CD8-positive, alpha-beta memory T cell (primary cell): ENCODE measurements at regions not wholly inside any gene's neighbourhood (a gene's known extent, or its start where the extent isn't known, plus 50 kb on each side); places are given as distances from the start of the nearest gene placed in this dataset.
A peak's percentile ranks its signal among the peaks of the same experiment; 100 is the strongest.
"Not testable (repeated sequence)": the region's sequence is repeated elsewhere in the genome, so short reads cannot be mapped to it uniquely, and the experiment has no call there.

Source experiments
- CTCF ChIA-PET: fragments of 350-600 bp; sonication (Branson Sonifier 250); formaldehyde crosslinking; loops from one replicate; lab custom pipeline; 2021; ENCODE audit warnings: antibody characterized with exemption; lab: Charles Lee
- POLR2A ChIA-PET: fragments of 350-600 bp; sonication (Branson Sonifier 250); formaldehyde crosslinking; loops from one replicate; lab custom pipeline; 2021; ENCODE audit warnings: antibody characterized with exemption; lab: Charles Lee
- DNase-seq, 5 donors: peaks; one replicate each; pipeline versions ENCODE4 v3.0.0 to v3.0.0-alpha.2; 2020 to 2022; ENCODE audit warnings: mixed read lengths in 1 of 5
- H3K27ac ChIP-seq: one replicate; pipeline ENCODE4 v1.7.0; 2013; ENCODE audit warnings: low read depth, mild to moderate bottlenecking, low read length, moderate library complexity
- H3K27me3 ChIP-seq: 2 replicates; pipeline ENCODE4 v1.7.0; 2013; ENCODE audit warnings: low read length, mild to moderate bottlenecking; ENCODE audit not compliant: insufficient read depth, poor library complexity, severe bottlenecking
- H3K36me3 ChIP-seq: 2 replicates; pipeline ENCODE4 v1.7.0; 2013; ENCODE audit warnings: mild to moderate bottlenecking, low read length, moderate library complexity; ENCODE audit not compliant: insufficient read depth
- H3K4me1 ChIP-seq: 2 replicates; pipeline ENCODE4 v1.7.0; 2013; ENCODE audit warnings: mild to moderate bottlenecking, low read length, moderate library complexity; ENCODE audit not compliant: insufficient read depth
- H3K4me3 ChIP-seq: 2 replicates; pipeline ENCODE4 v1.7.0; 2013; ENCODE audit warnings: mild to moderate bottlenecking, low read length
- H3K9me3 ChIP-seq: 2 replicates; pipeline ENCODE4 v1.7.0; 2013; ENCODE audit warnings: mild to moderate bottlenecking, low read length
- H3K27ac Mint-ChIP-seq, 8 donors: one replicate each; pipeline ENCODE4 v1.8.0; 2020 to 2021; ENCODE audit warnings: mixed read lengths in 8 of 8, mild to moderate bottlenecking in 6 of 8, inconsistent platforms in 3 of 8, moderate library complexity in 3 of 8
- H3K27me3 Mint-ChIP-seq, 2 donors: one replicate each; pipeline ENCODE4 v1.8.0; 2020 to 2021; ENCODE audit warnings: mixed read lengths in 2 of 2, mild to moderate bottlenecking in 1 of 2, moderate library complexity in 1 of 2
- H3K36me3 Mint-ChIP-seq, 3 donors: one replicate each; pipeline ENCODE4 v1.8.0; 2020 to 2021; ENCODE audit warnings: mixed read lengths in 3 of 3, inconsistent platforms in 1 of 3, mild to moderate bottlenecking in 1 of 3
- H3K4me1 Mint-ChIP-seq, 3 donors: one replicate each; pipeline ENCODE4 v1.8.0; 2020 to 2021; ENCODE audit warnings: mixed read lengths in 3 of 3, inconsistent platforms in 1 of 3, mild to moderate bottlenecking in 1 of 3
- H3K4me3 Mint-ChIP-seq, 7 donors: one replicate each; pipeline ENCODE4 v1.8.0; 2020 to 2021; ENCODE audit warnings: mixed read lengths in 7 of 7, mild to moderate bottlenecking in 6 of 7, moderate library complexity in 4 of 7, inconsistent platforms in 2 of 7
- H3K9me3 Mint-ChIP-seq, 5 donors: one replicate each; pipeline ENCODE4 v1.8.0; 2020 to 2022; ENCODE audit warnings: mixed read lengths in 5 of 5, mild to moderate bottlenecking in 3 of 5, moderate library complexity in 2 of 5, inconsistent platforms in 1 of 5

GRCh38 chr10:34058845-34059614 lies 724.6 kb upstream of the NRP1 start:
- Histone ChIP-seq H3K27ac (no peak overlapping the region), H3K4me3 (no peak overlapping the region), H3K36me3 (no peaks in the 10 kb centered on the region), H3K4me1 (no peaks in the 10 kb centered on the region), H3K27me3 (no peaks in the 10 kb centered on the region), H3K9me3 (no peaks in the 10 kb centered on the region)
- CTCF ChIA-PET: no interaction called here
- DNase-seq: no peak
- POLR2A ChIA-PET: no interaction called here
- Mint-ChIP-seq H3K27me3 (no peaks in the 10 kb centered on the region), H3K9me3 (peaks cover 3 to 10% (median 4%) of the 10 kb centered on the region in 5 donors), H3K4me3 (peak overlapping the region in 1 of 7 donors; percentile 23), H3K4me1 (no peaks in the 10 kb centered on the region), H3K36me3 (no peaks in the 10 kb centered on the region), H3K27ac (no peak overlapping the region)

GRCh38 chr10:34055410-34055985 lies 721.0 kb upstream of the NRP1 start:
- H3K4me1 Mint-ChIP-seq, POLR2A ChIA-PET, H3K4me3 ChIP-seq, H3K9me3 Mint-ChIP-seq, H3K27ac ChIP-seq, H3K36me3 ChIP-seq, H3K9me3 ChIP-seq, H3K36me3 Mint-ChIP-seq, H3K4me3 Mint-ChIP-seq, CTCF ChIA-PET, DNase-seq, H3K27ac Mint-ChIP-seq, H3K27me3 Mint-ChIP-seq, H3K27me3 ChIP-seq, H3K4me1 ChIP-seq: not testable (repeated sequence)

- H3K4me1 Mint-ChIP-seq: no peaks in the 10 kb centered on the region
- peaks cover 0 to 2% of the 10 kb centered on the region in 2 donors for H3K27me3 Mint-ChIP-seq
- peaks cover 0 to 7% (median 4%) of the 10 kb centered on the region in 5 donors for H3K9me3 Mint-ChIP-seq
- Histone ChIP-seq H3K9me3 (no peaks in the 10 kb centered on the region), H3K27me3 (no peaks in the 10 kb centered on the region), H3K27ac (no peak overlapping the region), H3K36me3 (no peaks in the 10 kb centered on the region), H3K4me1 (no peaks in the 10 kb centered on the region), H3K4me3 (no peak overlapping the region)
- ChIA-PET CTCF (no interaction called here), POLR2A (no interaction called here)
- no peak overlapping the region for H3K27ac Mint-ChIP-seq
- H3K4me3 Mint-ChIP-seq: no peak overlapping the region
- H3K36me3 Mint-ChIP-seq: no peaks in the 10 kb centered on the region
- DNase-seq: no peak
Measured at GRCh38 chr10:34049887-34050286, 715.4 kb upstream of the NRP1 start.

- H3K9me3 ChIP-seq: no peaks in the 10 kb centered on the region
- Mint-ChIP-seq H3K9me3 (peaks cover 0 to 7% (median 4%) of the 10 kb centered on the region in 5 donors), H3K27me3 (peaks cover 0 to 2% of the 10 kb centered on the region in 2 donors), H3K4me3 (no peak overlapping the region), H3K36me3 (no peaks in the 10 kb centered on the region), H3K27ac (no peak overlapping the region), H3K4me1 (no peaks in the 10 kb centered on the region)
- H3K4me1 ChIP-seq: no peaks in the 10 kb centered on the region
- no peak overlapping the region for H3K27ac ChIP-seq
- H3K27me3 ChIP-seq: no peaks in the 10 kb centered on the region
- no peak overlapping the region for H3K4me3 ChIP-seq
- CTCF ChIA-PET: no interaction called here
- DNase-seq: no peak
- POLR2A ChIA-PET: no interaction called here
- no peaks in the 10 kb centered on the region for H3K36me3 ChIP-seq
Measured at GRCh38 chr10:34049469-34049868, 715.0 kb upstream of the NRP1 start.

GRCh38 chr10:34047389-34047788 lies 712.9 kb upstream of the NRP1 start:
- ChIA-PET POLR2A (no interaction called here), CTCF (no interaction called here)
- no peaks in the 10 kb centered on the region for H3K9me3 ChIP-seq
- no peak overlapping the region for H3K4me3 ChIP-seq
- no peaks in the 10 kb centered on the region for H3K36me3 ChIP-seq
- Mint-ChIP-seq H3K27me3 (peaks cover 0 to 2% of the 10 kb centered on the region in 2 donors), H3K4me3 (no peak overlapping the region), H3K4me1 (no peaks in the 10 kb centered on the region), H3K27ac (no peak overlapping the region), H3K36me3 (no peaks in the 10 kb centered on the region), H3K9me3 (peaks cover 0 to 13% (median 4%) of the 10 kb centered on the region in 5 donors)
- H3K27ac ChIP-seq: no peak overlapping the region
- no peaks in the 10 kb centered on the region for H3K4me1 ChIP-seq
- DNase-seq: no peak
- H3K27me3 ChIP-seq: no peaks in the 10 kb centered on the region

GRCh38 chr10:34046506-34047034 lies 712.1 kb upstream of the NRP1 start:
- H3K27me3 ChIP-seq: no peaks in the 10 kb centered on the region
- no peak overlapping the region for H3K4me3 ChIP-seq
- no peaks in the 10 kb centered on the region for H3K36me3 Mint-ChIP-seq
- CTCF ChIA-PET: no interaction called here
- no peak overlapping the region for H3K4me3 Mint-ChIP-seq
- no peaks in the 10 kb centered on the region for H3K36me3 ChIP-seq
- POLR2A ChIA-PET: no interaction called here
- no peak overlapping the region for H3K27ac Mint-ChIP-seq
- DNase-seq: no peak
- H3K27me3 Mint-ChIP-seq: peaks cover 0 to 2% of the 10 kb centered on the region in 2 donors
- H3K9me3 ChIP-seq: no peaks in the 10 kb centered on the region
- no peak overlapping the region for H3K27ac ChIP-seq
- H3K9me3 Mint-ChIP-seq: peaks cover 0 to 11% (median 4%) of the 10 kb centered on the region in 5 donors
- H3K4me1 Mint-ChIP-seq: no peaks in the 10 kb centered on the region
- no peaks in the 10 kb centered on the region for H3K4me1 ChIP-seq

- no peaks in the 10 kb centered on the region for H3K27me3 ChIP-seq
- no peaks in the 10 kb centered on the region for H3K4me1 ChIP-seq
- H3K9me3 Mint-ChIP-seq: peaks cover 0 to 7% (median 4%) of the 10 kb centered on the region in 5 donors
- no peak overlapping the region for H3K4me3 Mint-ChIP-seq
- DNase-seq: no peak
- H3K4me3 ChIP-seq: no peak overlapping the region
- H3K27ac Mint-ChIP-seq: no peak overlapping the region
- CTCF ChIA-PET: no interaction called here
- no peak overlapping the region for H3K27ac ChIP-seq
- POLR2A ChIA-PET: no interaction called here
- no peaks in the 10 kb centered on the region for H3K36me3 ChIP-seq
- no peaks in the 10 kb centered on the region for H3K4me1 Mint-ChIP-seq
- no peaks in the 10 kb centered on the region for H3K36me3 Mint-ChIP-seq
- peaks cover 0 to 2% of the 10 kb centered on the region in 2 donors for H3K27me3 Mint-ChIP-seq
- no peaks in the 10 kb centered on the region for H3K9me3 ChIP-seq
Measured at GRCh38 chr10:34045571-34046190, 711.2 kb upstream of the NRP1 start.

GRCh38 chr10:34041871-34042270 lies 707.4 kb upstream of the NRP1 start:
- Histone ChIP-seq H3K4me1 (no peaks in the 10 kb centered on the region), H3K36me3 (no peaks in the 10 kb centered on the region), H3K9me3 (no peaks in the 10 kb centered on the region), H3K27ac (no peak overlapping the region), H3K4me3 (no peak overlapping the region), H3K27me3 (no peaks in the 10 kb centered on the region)
- Mint-ChIP-seq H3K4me1 (no peaks in the 10 kb centered on the region), H3K36me3 (no peaks in the 10 kb centered on the region), H3K4me3 (no peak overlapping the region), H3K27me3 (no peaks in the 10 kb centered on the region), H3K27ac (no peak overlapping the region), H3K9me3 (peaks cover 0 to 8% (median 0%) of the 10 kb centered on the region in 5 donors)
- CTCF ChIA-PET: no interaction called here
- POLR2A ChIA-PET: no interaction called here
- no peak for DNase-seq
